Neutrophil (primary cell): ENCODE measurements at regions not wholly inside any gene's neighbourhood (a gene's known extent, or its start where the extent isn't known, plus 50 kb on each side); places are given as distances from the start of the nearest gene placed in this dataset.

Experiments
- H3K27ac ChIP-seq: fragments of 200-600 bp; sonication (generic); 2 replicates; pipeline ENCODE4 v1.5.1; 2016; ENCODE audit warnings: mild to moderate bottlenecking, moderate library complexity
- H3K27me3 ChIP-seq: fragments of 200-600 bp; sonication (generic); 2 replicates; pipeline ENCODE4 v1.6.0; 2016; ENCODE audit warnings: mild to moderate bottlenecking
- H3K36me3 ChIP-seq: fragments of 200-600 bp; sonication (generic); 2 replicates; pipeline ENCODE4 v1.5.1; 2017
- H3K4me1 ChIP-seq, 2 experiments: fragments of 200-600 bp in 1 of 2; sonication (generic) in 1 of 2; 1 replicate in 1 of 2; 2 replicates in 1 of 2; pipeline versions ENCODE4 v1.5.1 to v1.6.1; 2013 to 2016; ENCODE audit warnings: low read depth in 1 of 2, low read length in 1 of 2, mild to moderate bottlenecking in 1 of 2, moderate library complexity in 1 of 2; ENCODE audit not compliant: control insufficient read depth in 1 of 2, insufficient read depth in 1 of 2
- H3K4me3 ChIP-seq, 2 experiments: fragments of 200-600 bp in 1 of 2; sonication (generic) in 1 of 2; 1 replicate in 1 of 2; 2 replicates in 1 of 2; pipeline ENCODE4 v1.5.1; 2013 to 2016; ENCODE audit warnings: low read depth in 1 of 2, low read length in 1 of 2, mild to moderate bottlenecking in 1 of 2, moderate library complexity in 1 of 2
- H3K9me3 ChIP-seq: fragments of 200-600 bp; sonication (generic); 2 replicates; pipeline ENCODE4 v1.5.1; 2016
- TF ChIP-seq, protein P1 (sequence below): fragments of 200-600 bp; sonication (generic); IDR thresholded peaks from 2 replicates; pipeline ENCODE4 v1.5.1; 2016; ENCODE audit warnings: antibody characterized with exemption

DNA sequence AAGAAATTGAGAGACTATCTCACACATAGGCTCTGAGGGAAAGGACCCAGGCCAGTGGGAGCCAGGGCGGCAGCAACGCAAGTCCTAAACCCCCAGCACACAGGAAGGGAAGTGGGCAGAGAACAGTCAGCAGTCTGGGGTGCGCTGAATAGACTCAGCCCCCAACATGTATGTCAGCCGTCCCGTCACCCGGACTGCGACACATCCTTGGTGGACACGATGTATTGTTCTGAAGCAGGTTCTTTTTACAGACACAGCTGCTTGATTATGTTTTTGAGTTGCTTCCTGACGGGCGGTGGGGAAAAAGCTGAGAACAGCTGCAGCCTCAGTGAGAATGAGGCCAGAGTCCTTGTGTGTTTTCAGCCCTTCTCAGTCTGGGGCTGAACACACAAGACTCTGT lies 64.1 kb upstream of the CXCL14 start:
- no peaks in the 10 kb centered on the region for H3K4me1 ChIP-seq
- TF ChIP-seq, protein P1, sequence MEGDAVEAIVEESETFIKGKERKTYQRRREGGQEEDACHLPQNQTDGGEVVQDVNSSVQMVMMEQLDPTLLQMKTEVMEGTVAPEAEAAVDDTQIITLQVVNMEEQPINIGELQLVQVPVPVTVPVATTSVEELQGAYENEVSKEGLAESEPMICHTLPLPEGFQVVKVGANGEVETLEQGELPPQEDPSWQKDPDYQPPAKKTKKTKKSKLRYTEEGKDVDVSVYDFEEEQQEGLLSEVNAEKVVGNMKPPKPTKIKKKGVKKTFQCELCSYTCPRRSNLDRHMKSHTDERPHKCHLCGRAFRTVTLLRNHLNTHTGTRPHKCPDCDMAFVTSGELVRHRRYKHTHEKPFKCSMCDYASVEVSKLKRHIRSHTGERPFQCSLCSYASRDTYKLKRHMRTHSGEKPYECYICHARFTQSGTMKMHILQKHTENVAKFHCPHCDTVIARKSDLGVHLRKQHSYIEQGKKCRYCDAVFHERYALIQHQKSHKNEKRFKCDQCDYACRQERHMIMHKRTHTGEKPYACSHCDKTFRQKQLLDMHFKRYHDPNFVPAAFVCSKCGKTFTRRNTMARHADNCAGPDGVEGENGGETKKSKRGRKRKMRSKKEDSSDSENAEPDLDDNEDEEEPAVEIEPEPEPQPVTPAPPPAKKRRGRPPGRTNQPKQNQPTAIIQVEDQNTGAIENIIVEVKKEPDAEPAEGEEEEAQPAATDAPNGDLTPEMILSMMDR, result no peak

DNA sequence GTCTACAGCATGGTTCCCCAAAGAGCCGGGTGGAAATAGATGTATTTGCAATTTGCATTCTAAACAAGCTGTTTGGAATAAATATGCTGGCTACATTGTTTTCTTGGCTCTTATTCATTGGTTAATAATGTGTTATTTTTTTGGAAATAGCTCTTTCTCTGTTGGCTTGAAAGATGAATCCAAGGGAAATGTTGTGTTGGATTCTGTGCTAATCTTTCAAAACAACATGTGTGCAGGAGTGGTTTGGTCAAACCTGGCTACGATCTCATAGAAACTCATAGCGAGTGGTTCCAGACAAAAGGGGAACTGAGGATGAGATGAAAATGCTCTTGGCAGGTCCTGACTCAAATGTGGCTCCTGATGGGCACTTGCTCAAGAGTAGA lies 63.7 kb upstream of the CXCL14 start:
- H3K4me1 ChIP-seq, result no peaks in the 10 kb centered on the region
- TF ChIP-seq, protein P1, result no peak
- no peak overlapping the region for H3K4me3 ChIP-seq
- no peaks in the 10 kb centered on the region for H3K9me3 ChIP-seq
- H3K27me3 ChIP-seq, result no peaks in the 10 kb centered on the region
- no peak overlapping the region for H3K27ac ChIP-seq
- H3K36me3 ChIP-seq, result no peaks in the 10 kb centered on the region

More for the DNA sequence above, 64.1 kb upstream of the CXCL14 start:
- Histone ChIP-seq H3K4me3 (no peak overlapping the region), H3K27me3 (no peaks in the 10 kb centered on the region), H3K36me3 (no peaks in the 10 kb centered on the region), H3K9me3 (no peaks in the 10 kb centered on the region), H3K27ac (no peak overlapping the region)

GRCh38 chr5:135641734-135642487 lies 63.1 kb upstream of the CXCL14 start:
- no peak overlapping the region for H3K27ac ChIP-seq
- no peaks in the 10 kb centered on the region for H3K9me3 ChIP-seq
- no peaks in the 10 kb centered on the region for H3K4me1 ChIP-seq
- H3K27me3 ChIP-seq, result no peaks in the 10 kb centered on the region
- H3K4me3 ChIP-seq, result no peak overlapping the region
- TF ChIP-seq, protein P1, result no peak
- H3K36me3 ChIP-seq, result no peaks in the 10 kb centered on the region

DNA sequence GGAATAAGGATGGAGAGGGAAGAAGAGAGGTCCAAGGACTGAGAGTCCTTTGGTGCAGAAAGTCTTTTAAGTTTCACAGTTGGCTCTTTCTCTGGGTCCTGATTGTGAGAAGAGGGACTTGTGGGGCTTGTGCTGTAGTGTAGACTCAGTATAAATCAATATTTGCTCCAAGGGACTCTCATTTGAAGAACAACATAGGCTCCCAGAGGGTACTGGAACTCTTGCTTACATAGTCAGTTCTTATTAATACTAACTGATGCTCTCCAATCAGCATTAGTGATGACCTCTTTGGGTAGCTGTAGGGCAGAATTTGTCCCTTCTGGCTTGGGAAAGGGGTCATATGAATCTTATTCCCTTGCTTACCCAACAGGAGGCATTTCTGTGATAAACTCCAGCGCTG lies 62.5 kb upstream of the CXCL14 start:
- H3K9me3 ChIP-seq, result no peaks in the 10 kb centered on the region
- H3K36me3 ChIP-seq, result no peaks in the 10 kb centered on the region
- no peaks in the 10 kb centered on the region for H3K27me3 ChIP-seq
- TF ChIP-seq, protein P1, result no peak
- H3K4me1 ChIP-seq, result no peaks in the 10 kb centered on the region
- no peak overlapping the region for H3K4me3 ChIP-seq
- no peak overlapping the region for H3K27ac ChIP-seq

GRCh38 chr5:135635451-135635850 lies 56.7 kb upstream of the CXCL14 start:
- TF ChIP-seq, protein P1, result no peak
- Histone ChIP-seq H3K27ac (no peak overlapping the region), H3K36me3 (no peaks in the 10 kb centered on the region), H3K4me3 (no peak overlapping the region), H3K27me3 (no peaks in the 10 kb centered on the region), H3K4me1 (no peaks in the 10 kb centered on the region), H3K9me3 (no peaks in the 10 kb centered on the region)
